ENCODE measurements at regions not wholly inside any gene's neighbourhood (a gene's known extent, or its start where the extent isn't known, plus 50 kb on each side); places are given as distances from the start of the nearest gene placed in this dataset.

GRCh38 chr3:188077160-188077799, 76.7 kb upstream of the LPP start:
- Histone ChIP-seq H3K4me1 (ENCODE audit: control insufficient read depth in 4 of 4, insufficient read depth in 4 of 4, low read length in 3 of 4) (no peaks in the 10 kb centered on the region), H3K36me3 (ENCODE audit: control insufficient read depth in 4 of 4, insufficient read depth in 3 of 4, low read depth in 1 of 4, low read length in 3 of 4) (no peaks in the 10 kb centered on the region), H3K27ac (ENCODE audit: low read depth in 1 of 2, low read length in 2 of 2) (no peak overlapping the region), H3K9me3 (ENCODE audit: control insufficient read depth in 4 of 4, low read length in 3 of 4) (no peaks in the 10 kb centered on the region), H3K4me3 (ENCODE audit: low read depth in 1 of 3, low read length in 3 of 3) (no peak overlapping the region), H3K27me3 (ENCODE audit: control insufficient read depth in 4 of 4, insufficient read depth in 4 of 4, low read length in 3 of 4) (no peaks in the 10 kb centered on the region), H3K9ac (ENCODE audit: low read depth in 1 of 2, low read length in 2 of 2) (no peak overlapping the region)
- 88% methylated on average over 8 of the region's 8 CpGs for WGBS
- TF ChIP-seq ATF3 (IDR thresholded peaks at IDR 0.05) (peak; percentile 45), HNF4A (conservative IDR thresholded peaks at IDR 0.05) (no peak), ZBTB33 (IDR thresholded peaks at IDR 0.05) (no peak), JUND (IDR thresholded peaks at IDR 0.05) (peak in 1 of 2 donors; percentile 14), TAF1 (conservative IDR thresholded peaks at IDR 0.05) (no peak), SP1 (IDR thresholded peaks at IDR 0.05) (peak; percentile 91), FOXA1 (IDR thresholded peaks at IDR 0.05) (no peak), HNF4G (IDR thresholded peaks at IDR 0.05) (no peak), NR2F2 (IDR thresholded peaks at IDR 0.05) (peak; percentile 100), GABPA (IDR thresholded peaks at IDR 0.05 in 1 of 2, conservative IDR thresholded peaks at IDR 0.05 in 1 of 2) (no peak), FOXA2 (IDR thresholded peaks at IDR 0.05) (no peak), RAD21 (IDR thresholded peaks at IDR 0.05) (peak; percentile 24 to 52), YY1 (IDR thresholded peaks at IDR 0.05) (no peak), REST (IDR thresholded peaks at IDR 0.05) (no peak), CTCF (IDR thresholded peaks at IDR 0.05; ENCODE audit: low read depth, low read length, missing input control) (no peak), MAX (IDR thresholded peaks at IDR 0.05) (no peak), RXRA (IDR thresholded peaks at IDR 0.05) (peak; percentile 88 to 92), EGR1 (IDR thresholded peaks at IDR 0.05; ENCODE audit: low read depth in 2 of 2) (no peak)
- no peak for DNase-seq (ENCODE audit: low spot score)

Data from liver (tissue), 8 donors.